Transverse colon (tissue), 4 donors: ENCODE measurements at regions not wholly inside any gene's neighbourhood (a gene's known extent, or its start where the extent isn't known, plus 50 kb on each side); places are given as distances from the start of the nearest gene placed in this dataset.

ENCODE experiments used
- CTCF ChIP-seq, 5 experiments: fragments of 200-600 bp in 3 of 5; fragments of 450-650 bp in 2 of 5; sonication (generic) in 3 of 5; IDR thresholded peaks; 1 replicate in 2 of 5; 2 replicates in 3 of 5; pipeline ENCODE4 v1.5.1; 2016 to 2017; ENCODE audit warnings: antibody characterized with exemption in 5 of 5, inconsistent platforms in 3 of 5, mild to moderate bottlenecking in 2 of 5, moderate library complexity in 1 of 5
- POLR2A ChIP-seq: fragments of 450-650 bp; IDR thresholded peaks from one replicate; pipeline ENCODE4 v1.6.1; 2016; ENCODE audit warnings: antibody characterized with exemption, mild to moderate bottlenecking, moderate library complexity
- POLR2AphosphoS5 ChIP-seq, 3 donors: sonication (generic); formaldehyde crosslinking; IDR thresholded peaks; one replicate each; pipeline ENCODE4 v1.6.1; 2016; ENCODE audit warnings: antibody characterized with exemption in 3 of 3

- no peak for TF ChIP-seq CTCF (IDR thresholded peaks at IDR 0.05)
- TF ChIP-seq POLR2A: no peak
- no peak for TF ChIP-seq POLR2AphosphoS5 (IDR thresholded peaks at IDR 0.05)
Measured at GRCh38 chr1:193473932-193474331, 287.5 kb upstream of the B3GALT2 start.
